ENCODE measurements at regions not wholly inside any gene's neighbourhood (a gene's known extent, or its start where the extent isn't known, plus 50 kb on each side); places are given as distances from the start of the nearest gene placed in this dataset.

- H3K27ac ChIP-seq: no peak overlapping the region
- ATAC-seq (ENCODE audit: insufficient number of reproducible peaks, low FRiP score, low read depth) (no peak), DNase-seq (ENCODE audit: low spot score) (no peak)
- no peaks in the 10 kb centered on the region for H3K9me3 ChIP-seq
- H3K4me1 ChIP-seq (ENCODE audit: control insufficient read depth in 1 of 2, low read depth in 2 of 2): no peaks in the 10 kb centered on the region
- H3K27me3 ChIP-seq (replicated peaks; ENCODE audit: insufficient read depth): no peaks in the 10 kb centered on the region
- H3K4me3 ChIP-seq: no peak overlapping the region
- no peak for TF ChIP-seq CTCF (IDR thresholded peaks at IDR 0.05)
- H3K36me3 ChIP-seq: no peaks in the 10 kb centered on the region
These were observed 409.3 kb upstream of the TBX3 start for GRCh38 chr12:115093261-115093660.

- no peak for DNase-seq (ENCODE audit: low spot score)
- H3K4me1 ChIP-seq (ENCODE audit: control insufficient read depth in 1 of 2, low read depth in 2 of 2): no peaks in the 10 kb centered on the region
- H3K36me3 ChIP-seq: no peaks in the 10 kb centered on the region
- no peaks in the 10 kb centered on the region for H3K27me3 ChIP-seq (replicated peaks; ENCODE audit: insufficient read depth)
- no peak overlapping the region for H3K4me3 ChIP-seq
- no peaks in the 10 kb centered on the region for H3K9me3 ChIP-seq
- TF ChIP-seq CTCF (IDR thresholded peaks at IDR 0.05): no peak
- no peak overlapping the region for H3K27ac ChIP-seq
- no peak for ATAC-seq (ENCODE audit: insufficient number of reproducible peaks, low FRiP score, low read depth)
These were observed 406.8 kb upstream of the TBX3 start for GRCh38 chr12:115090783-115091182.

- no peak for TF ChIP-seq CTCF (IDR thresholded peaks at IDR 0.05)
- no peaks in the 10 kb centered on the region for H3K27me3 ChIP-seq (replicated peaks; ENCODE audit: insufficient read depth)
- no peak for DNase-seq (ENCODE audit: low spot score)
- no peaks in the 10 kb centered on the region for H3K4me1 ChIP-seq (ENCODE audit: control insufficient read depth in 1 of 2, low read depth in 2 of 2)
- H3K9me3 ChIP-seq: no peaks in the 10 kb centered on the region
- no peaks in the 10 kb centered on the region for H3K36me3 ChIP-seq
- ATAC-seq (ENCODE audit: insufficient number of reproducible peaks, low FRiP score, low read depth): no peak
- no peak overlapping the region for H3K27ac ChIP-seq
- no peak overlapping the region for H3K4me3 ChIP-seq
These were observed 405.2 kb upstream of the TBX3 start for GRCh38 chr12:115088995-115089841.

- Histone ChIP-seq H3K4me3 (no peak overlapping the region), H3K9me3 (no peaks in the 10 kb centered on the region), H3K36me3 (no peaks in the 10 kb centered on the region), H3K4me1 (ENCODE audit: control insufficient read depth in 1 of 2, low read depth in 2 of 2) (no peaks in the 10 kb centered on the region), H3K27ac (no peak overlapping the region), H3K27me3 (replicated peaks; ENCODE audit: insufficient read depth) (no peaks in the 10 kb centered on the region)
- DNase-seq (ENCODE audit: low spot score) (no peak), ATAC-seq (ENCODE audit: insufficient number of reproducible peaks, low FRiP score, low read depth) (no peak)
- TF ChIP-seq CTCF (IDR thresholded peaks at IDR 0.05): no peak
These were observed 404.5 kb upstream of the TBX3 start for GRCh38 chr12:115088328-115088994.

GRCh38 chr12:115085594-115085993 is 401.6 kb upstream of the TBX3 start:
- Histone ChIP-seq H3K4me1 (ENCODE audit: control insufficient read depth in 1 of 2, low read depth in 2 of 2) (no peaks in the 10 kb centered on the region), H3K27ac (no peak overlapping the region), H3K36me3 (no peaks in the 10 kb centered on the region), H3K9me3 (no peaks in the 10 kb centered on the region), H3K27me3 (replicated peaks; ENCODE audit: insufficient read depth) (no peaks in the 10 kb centered on the region), H3K4me3 (no peak overlapping the region)
- ATAC-seq (ENCODE audit: insufficient number of reproducible peaks, low FRiP score, low read depth): no peak
- DNase-seq (ENCODE audit: low spot score): no peak
- TF ChIP-seq CTCF (IDR thresholded peaks at IDR 0.05): no peak

Measured in thoracic aorta (tissue), 2 donors.